Esophagus muscularis mucosa (tissue), 4 donors: ENCODE measurements at regions not wholly inside any gene's neighbourhood (a gene's known extent, or its start where the extent isn't known, plus 50 kb on each side); places are given as distances from the start of the nearest gene placed in this dataset.

Source experiments
- CTCF ChIP-seq, 3 experiments: fragments of 200-600 bp in 2 of 3; fragments of 450-650 bp in 1 of 3; sonication (generic) in 2 of 3; IDR thresholded peaks; one replicate each; pipeline ENCODE4 v1.5.1; 2017 to 2019; ENCODE audit warnings: antibody characterized with exemption in 3 of 3, mild to moderate bottlenecking in 2 of 3, moderate library complexity in 1 of 3
- EP300 ChIP-seq: sonication (generic); formaldehyde crosslinking; IDR thresholded peaks from one replicate; pipeline ENCODE4 v1.6.1; 2017; ENCODE audit warnings: antibody characterized with exemption
- POLR2A ChIP-seq: fragments of 450-650 bp; IDR thresholded peaks from one replicate; pipeline ENCODE4 v1.6.1; 2017; ENCODE audit warnings: antibody characterized with exemption, moderate library complexity, mild to moderate bottlenecking, low read depth
- POLR2AphosphoS5 ChIP-seq, 2 donors: sonication (generic); formaldehyde crosslinking; IDR thresholded peaks; one replicate each; pipeline ENCODE4 v1.6.1; 2017; ENCODE audit warnings: antibody characterized with exemption in 2 of 2

- no peak for TF ChIP-seq CTCF (IDR thresholded peaks at IDR 0.05)
- TF ChIP-seq POLR2A, result no peak
- TF ChIP-seq EP300, result no peak
- TF ChIP-seq POLR2AphosphoS5 (IDR thresholded peaks at IDR 0.05), result no peak
Observed at GRCh38 chr2:128378231-128379020, 59.8 kb upstream of the HS6ST1 start.
